ENCODE measurements at regions not wholly inside any gene's neighbourhood (a gene's known extent, or its start where the extent isn't known, plus 50 kb on each side); places are given as distances from the start of the nearest gene placed in this dataset.

GRCh38 chr5:86199287-86199686 is 418.5 kb upstream of the COX7C start:
- H3K4ac ChIP-seq (ENCODE audit: low read length): no peak overlapping the region
- H3K9me3 ChIP-seq (replicated peaks in 1 of 2; ENCODE audit: control insufficient read depth in 2 of 2, insufficient read depth in 1 of 2, low read depth in 1 of 2, low read length in 2 of 2): no peaks in the 10 kb centered on the region
- no peak overlapping the region for H2AFZ ChIP-seq (ENCODE audit: low read length)
- no peak overlapping the region for H2BK5ac ChIP-seq (ENCODE audit: low read length)
- H3K9ac ChIP-seq (ENCODE audit: low read depth, low read length, poor library complexity): no peak overlapping the region
- no peak overlapping the region for H4K8ac ChIP-seq (ENCODE audit: low read depth, low read length)
- H3K4me1 ChIP-seq (ENCODE audit: control insufficient read depth in 2 of 2, insufficient read depth in 1 of 2, low read depth in 1 of 2, low read length in 2 of 2): no peaks in the 10 kb centered on the region
- H3K4me2 ChIP-seq (ENCODE audit: insufficient read depth, low read length, poor library complexity, severe bottlenecking): no peak overlapping the region
- no peak overlapping the region for H3K14ac ChIP-seq (ENCODE audit: low read length)
- H3K27ac ChIP-seq (replicated peaks; ENCODE audit: low read length): no peak overlapping the region
- H2BK12ac ChIP-seq (ENCODE audit: low read length): no peak overlapping the region
- H4K91ac ChIP-seq (ENCODE audit: low read depth, low read length, poor library complexity): no peak overlapping the region
- DNase-seq (ENCODE audit: low spot score): no peak
- H2AK5ac ChIP-seq (ENCODE audit: low read depth, low read length): no peak overlapping the region
- H3K36me3 ChIP-seq (replicated peaks in 1 of 2; ENCODE audit: control insufficient read depth in 2 of 2, insufficient read depth in 2 of 2, low read length in 2 of 2): no peaks in the 10 kb centered on the region
- H3K18ac ChIP-seq (ENCODE audit: low read length): no peak overlapping the region
- no peaks in the 10 kb centered on the region for H3K27me3 ChIP-seq (ENCODE audit: control insufficient read depth in 3 of 3, insufficient read depth in 3 of 3, low read depth in 1 of 3, low read length in 3 of 3)
- H3K23ac ChIP-seq (ENCODE audit: low read depth, low read length, poor library complexity): no peak overlapping the region
- no peak overlapping the region for H2BK120ac ChIP-seq (ENCODE audit: low read depth, low read length)
- no peak overlapping the region for H2BK15ac ChIP-seq (ENCODE audit: low read length)
- no peak overlapping the region for H3K4me3 ChIP-seq (ENCODE audit: low read length in 2 of 2)
- H3K79me1 ChIP-seq (ENCODE audit: low read depth, low read length): no peaks in the 10 kb centered on the region

GRCh38 chr5:86228147-86228546 is 389.6 kb upstream of the COX7C start:
- Histone ChIP-seq H3K9ac (ENCODE audit: low read depth, low read length, poor library complexity) (no peak overlapping the region), H2AK5ac (ENCODE audit: low read depth, low read length) (no peak overlapping the region), H3K36me3 (replicated peaks in 1 of 2; ENCODE audit: control insufficient read depth in 2 of 2, insufficient read depth in 2 of 2, low read length in 2 of 2) (no peaks in the 10 kb centered on the region), H3K4ac (ENCODE audit: low read length) (no peak overlapping the region), H3K18ac (ENCODE audit: low read length) (no peak overlapping the region), H3K27ac (replicated peaks; ENCODE audit: low read length) (no peak overlapping the region), H3K23ac (ENCODE audit: low read depth, low read length, poor library complexity) (no peak overlapping the region), H3K4me3 (ENCODE audit: low read length in 2 of 2) (no peak overlapping the region), H3K9me3 (replicated peaks in 1 of 2; ENCODE audit: control insufficient read depth in 2 of 2, insufficient read depth in 1 of 2, low read depth in 1 of 2, low read length in 2 of 2) (no peaks in the 10 kb centered on the region), H2BK120ac (ENCODE audit: low read depth, low read length) (no peak overlapping the region), H3K79me1 (ENCODE audit: low read depth, low read length) (no peaks in the 10 kb centered on the region), H4K91ac (ENCODE audit: low read depth, low read length, poor library complexity) (no peak overlapping the region), H2AFZ (ENCODE audit: low read length) (no peak overlapping the region), H3K14ac (ENCODE audit: low read length) (no peak overlapping the region), H3K4me2 (ENCODE audit: insufficient read depth, low read length, poor library complexity, severe bottlenecking) (no peak overlapping the region), H3K27me3 (ENCODE audit: control insufficient read depth in 3 of 3, insufficient read depth in 3 of 3, low read depth in 1 of 3, low read length in 3 of 3) (no peaks in the 10 kb centered on the region), H2BK12ac (ENCODE audit: low read length) (no peak overlapping the region), H3K4me1 (ENCODE audit: control insufficient read depth in 2 of 2, insufficient read depth in 1 of 2, low read depth in 1 of 2, low read length in 2 of 2) (no peaks in the 10 kb centered on the region), H2BK15ac (ENCODE audit: low read length) (no peak overlapping the region), H4K8ac (ENCODE audit: low read depth, low read length) (no peak overlapping the region), H2BK5ac (ENCODE audit: low read length) (no peak overlapping the region)
- no peak for DNase-seq (ENCODE audit: low spot score)

- no peak for DNase-seq (ENCODE audit: low spot score)
- Histone ChIP-seq H3K4ac (ENCODE audit: low read length) (no peak overlapping the region), H3K27ac (replicated peaks; ENCODE audit: low read length) (no peak overlapping the region), H3K9ac (ENCODE audit: low read depth, low read length, poor library complexity) (no peak overlapping the region), H3K4me2 (ENCODE audit: insufficient read depth, low read length, poor library complexity, severe bottlenecking) (no peak overlapping the region), H2AK5ac (ENCODE audit: low read depth, low read length) (no peak overlapping the region), H4K8ac (ENCODE audit: low read depth, low read length) (no peak overlapping the region), H3K4me3 (ENCODE audit: low read length in 2 of 2) (no peak overlapping the region), H2BK5ac (ENCODE audit: low read length) (no peak overlapping the region), H3K36me3 (replicated peaks in 1 of 2; ENCODE audit: control insufficient read depth in 2 of 2, insufficient read depth in 2 of 2, low read length in 2 of 2) (no peaks in the 10 kb centered on the region), H3K4me1 (ENCODE audit: control insufficient read depth in 2 of 2, insufficient read depth in 1 of 2, low read depth in 1 of 2, low read length in 2 of 2) (no peaks in the 10 kb centered on the region), H3K79me1 (ENCODE audit: low read depth, low read length) (no peaks in the 10 kb centered on the region), H2BK15ac (ENCODE audit: low read length) (no peak overlapping the region), H3K14ac (ENCODE audit: low read length) (no peak overlapping the region), H3K18ac (ENCODE audit: low read length) (no peak overlapping the region), H2BK12ac (ENCODE audit: low read length) (no peak overlapping the region), H2AFZ (ENCODE audit: low read length) (peak overlapping the region; percentile 40), H3K27me3 (ENCODE audit: control insufficient read depth in 3 of 3, insufficient read depth in 3 of 3, low read depth in 1 of 3, low read length in 3 of 3) (no peaks in the 10 kb centered on the region), H3K23ac (ENCODE audit: low read depth, low read length, poor library complexity) (no peak overlapping the region), H2BK120ac (ENCODE audit: low read depth, low read length) (no peak overlapping the region), H4K91ac (ENCODE audit: low read depth, low read length, poor library complexity) (no peak overlapping the region), H3K9me3 (replicated peaks in 1 of 2; ENCODE audit: control insufficient read depth in 2 of 2, insufficient read depth in 1 of 2, low read depth in 1 of 2, low read length in 2 of 2) (no peaks in the 10 kb centered on the region)
- no CpG with 5 or more reads among the region's 11 CpGs for WGBS, 2 donors (ENCODE audit: extremely low coverage in 2 of 2, insufficient read length in 2 of 2, insufficient replicate concordance in 1 of 2)
Observed at GRCh38 chr5:86232246-86232645, 385.5 kb upstream of the COX7C start.

DNA sequence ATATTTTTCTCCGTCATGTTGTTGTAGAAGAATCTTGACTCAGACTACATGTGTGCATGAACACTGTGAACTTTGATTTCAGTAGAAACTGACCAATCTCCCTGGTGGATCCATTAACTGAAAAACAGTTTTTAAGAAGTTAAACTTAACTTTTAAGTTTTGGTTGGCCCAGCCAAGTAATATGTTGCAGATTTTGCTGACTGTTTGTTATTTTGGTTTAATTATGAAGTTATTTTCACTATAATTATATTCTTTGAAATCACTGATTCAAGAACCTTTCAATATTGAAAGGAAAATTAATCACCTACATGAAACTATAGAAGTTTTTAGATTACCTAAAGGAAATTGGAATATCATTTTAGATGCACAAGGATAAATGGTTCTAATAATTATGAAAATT is 373.6 kb upstream of the COX7C start:
- no peak overlapping the region for H3K4me3 ChIP-seq (ENCODE audit: low read length in 2 of 2)
- no peaks in the 10 kb centered on the region for H3K9me3 ChIP-seq (replicated peaks in 1 of 2; ENCODE audit: control insufficient read depth in 2 of 2, insufficient read depth in 1 of 2, low read depth in 1 of 2, low read length in 2 of 2)
- H2BK120ac ChIP-seq (ENCODE audit: low read depth, low read length): no peak overlapping the region
- H3K27me3 ChIP-seq (ENCODE audit: control insufficient read depth in 3 of 3, insufficient read depth in 3 of 3, low read depth in 1 of 3, low read length in 3 of 3): no peaks in the 10 kb centered on the region
- H3K4me2 ChIP-seq (ENCODE audit: insufficient read depth, low read length, poor library complexity, severe bottlenecking): no peak overlapping the region
- H3K4me1 ChIP-seq (ENCODE audit: control insufficient read depth in 2 of 2, insufficient read depth in 1 of 2, low read depth in 1 of 2, low read length in 2 of 2): no peaks in the 10 kb centered on the region
- no peak overlapping the region for H3K9ac ChIP-seq (ENCODE audit: low read depth, low read length, poor library complexity)
- H2BK15ac ChIP-seq (ENCODE audit: low read length): no peak overlapping the region
- no peak overlapping the region for H3K18ac ChIP-seq (ENCODE audit: low read length)
- H3K14ac ChIP-seq (ENCODE audit: low read length): no peak overlapping the region
- H2BK5ac ChIP-seq (ENCODE audit: low read length): no peak overlapping the region
- H2AK5ac ChIP-seq (ENCODE audit: low read depth, low read length): no peak overlapping the region
- no peak overlapping the region for H4K8ac ChIP-seq (ENCODE audit: low read depth, low read length)
- no peaks in the 10 kb centered on the region for H3K36me3 ChIP-seq (replicated peaks in 1 of 2; ENCODE audit: control insufficient read depth in 2 of 2, insufficient read depth in 2 of 2, low read length in 2 of 2)
- H3K4ac ChIP-seq (ENCODE audit: low read length): no peak overlapping the region
- H3K79me1 ChIP-seq (ENCODE audit: low read depth, low read length): no peaks in the 10 kb centered on the region
- H3K27ac ChIP-seq (replicated peaks; ENCODE audit: low read length): no peak overlapping the region
- H3K23ac ChIP-seq (ENCODE audit: low read depth, low read length, poor library complexity): no peak overlapping the region
- no peak overlapping the region for H4K91ac ChIP-seq (ENCODE audit: low read depth, low read length, poor library complexity)
- DNase-seq (ENCODE audit: low spot score): no peak
- no peak overlapping the region for H2AFZ ChIP-seq (ENCODE audit: low read length)
- no peak overlapping the region for H2BK12ac ChIP-seq (ENCODE audit: low read length)
- WGBS, 2 donors (ENCODE audit: extremely low coverage in 2 of 2, insufficient read length in 2 of 2, insufficient replicate concordance in 1 of 2): no CpG with 5 or more reads among the region's 1 CpG

Data from neuronal stem cell (in vitro differentiated cells).